ENCODE measurements at regions not wholly inside any gene's neighbourhood (a gene's known extent, or its start where the extent isn't known, plus 50 kb on each side); places are given as distances from the start of the nearest gene placed in this dataset.

DNA sequence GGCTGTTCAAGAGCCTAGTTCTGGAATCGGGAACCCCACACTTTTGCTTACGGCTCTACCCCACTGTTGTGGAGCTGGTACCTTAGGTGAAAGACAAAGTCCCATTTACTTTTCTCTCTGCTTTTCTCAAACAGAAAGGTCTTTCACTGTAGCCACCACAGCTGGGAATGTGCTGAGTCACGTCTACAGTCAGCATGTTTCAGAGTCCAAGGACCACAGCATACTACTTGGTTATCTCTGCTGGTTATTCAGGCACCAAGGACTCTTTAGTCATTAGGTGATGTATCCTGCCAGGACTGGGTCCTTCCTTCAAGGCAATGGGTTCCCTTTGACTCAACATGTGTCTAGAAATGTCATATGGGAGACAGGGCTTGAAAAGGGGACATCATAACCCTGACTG lies 266.8 kb upstream of the STEAP1 start:
- no peak for DNase-seq (ENCODE audit: extremely low spot score, unreplicated experiment)
- H3K27ac Mint-ChIP-seq (ENCODE audit: unreplicated experiment) = no peak overlapping the region
- no peak overlapping the region for H3K4me3 Mint-ChIP-seq (ENCODE audit: unreplicated experiment)
- H3K36me3 Mint-ChIP-seq (ENCODE audit: unreplicated experiment) = no peaks in the 10 kb centered on the region
- TF ChIP-seq, protein P1, sequence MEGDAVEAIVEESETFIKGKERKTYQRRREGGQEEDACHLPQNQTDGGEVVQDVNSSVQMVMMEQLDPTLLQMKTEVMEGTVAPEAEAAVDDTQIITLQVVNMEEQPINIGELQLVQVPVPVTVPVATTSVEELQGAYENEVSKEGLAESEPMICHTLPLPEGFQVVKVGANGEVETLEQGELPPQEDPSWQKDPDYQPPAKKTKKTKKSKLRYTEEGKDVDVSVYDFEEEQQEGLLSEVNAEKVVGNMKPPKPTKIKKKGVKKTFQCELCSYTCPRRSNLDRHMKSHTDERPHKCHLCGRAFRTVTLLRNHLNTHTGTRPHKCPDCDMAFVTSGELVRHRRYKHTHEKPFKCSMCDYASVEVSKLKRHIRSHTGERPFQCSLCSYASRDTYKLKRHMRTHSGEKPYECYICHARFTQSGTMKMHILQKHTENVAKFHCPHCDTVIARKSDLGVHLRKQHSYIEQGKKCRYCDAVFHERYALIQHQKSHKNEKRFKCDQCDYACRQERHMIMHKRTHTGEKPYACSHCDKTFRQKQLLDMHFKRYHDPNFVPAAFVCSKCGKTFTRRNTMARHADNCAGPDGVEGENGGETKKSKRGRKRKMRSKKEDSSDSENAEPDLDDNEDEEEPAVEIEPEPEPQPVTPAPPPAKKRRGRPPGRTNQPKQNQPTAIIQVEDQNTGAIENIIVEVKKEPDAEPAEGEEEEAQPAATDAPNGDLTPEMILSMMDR (IDR thresholded peaks at IDR 0.05) = no peak
- no peaks in the 10 kb centered on the region for H3K4me1 Mint-ChIP-seq (ENCODE audit: unreplicated experiment)
- H3K27me3 Mint-ChIP-seq (ENCODE audit: unreplicated experiment) = no peaks in the 10 kb centered on the region
- no peaks in the 10 kb centered on the region for H3K9me3 Mint-ChIP-seq (ENCODE audit: unreplicated experiment)

DNA sequence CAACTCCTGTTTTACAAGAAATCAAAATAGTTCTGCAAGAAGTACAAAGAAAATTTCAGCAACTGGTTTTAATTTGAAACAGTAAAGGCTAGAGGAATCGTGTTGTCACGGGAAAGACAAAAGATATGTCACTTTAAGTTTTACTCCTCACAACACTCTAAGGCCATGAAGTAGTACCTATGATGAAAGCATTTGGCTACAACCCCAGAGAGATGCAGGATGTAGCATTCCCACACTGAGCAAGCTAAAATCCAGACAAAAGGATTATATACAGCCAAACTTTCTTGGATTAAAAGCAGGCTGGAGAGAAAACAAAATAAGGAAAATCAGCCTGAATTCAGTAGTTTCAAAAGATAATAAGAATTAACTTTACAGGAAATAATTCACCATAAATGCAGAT lies 245.5 kb upstream of the STEAP1 start:
- no peaks in the 10 kb centered on the region for H3K4me1 Mint-ChIP-seq (ENCODE audit: unreplicated experiment)
- TF ChIP-seq, protein P1 (IDR thresholded peaks at IDR 0.05) = no peak

DNA sequence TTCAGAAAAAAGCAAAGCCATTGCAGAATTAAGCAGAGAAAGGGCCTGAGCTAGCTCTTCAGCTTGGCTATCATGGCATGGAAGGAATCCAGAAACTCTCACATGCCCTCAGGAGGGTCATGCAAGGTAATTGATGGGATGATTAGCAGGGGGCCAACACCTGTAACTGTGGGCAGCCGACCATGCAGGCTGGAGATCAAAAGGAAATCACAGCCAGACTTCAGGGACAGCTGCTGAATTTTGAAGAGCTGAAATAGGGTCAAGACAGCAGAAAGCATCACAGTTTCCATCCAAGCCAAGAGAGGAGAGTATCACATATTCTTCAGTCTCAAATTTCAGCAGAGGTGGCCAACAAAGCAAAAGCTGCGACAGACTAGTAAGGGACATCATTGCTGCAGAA lies 239.6 kb upstream of the STEAP1 start:
- H3K4me3 Mint-ChIP-seq (ENCODE audit: unreplicated experiment) = no peak overlapping the region
- H3K4me1 Mint-ChIP-seq (ENCODE audit: unreplicated experiment) = no peaks in the 10 kb centered on the region
- TF ChIP-seq, protein P1 (IDR thresholded peaks at IDR 0.05) = no peak
- no peak for DNase-seq (ENCODE audit: extremely low spot score, unreplicated experiment)
- no peaks in the 10 kb centered on the region for H3K27me3 Mint-ChIP-seq (ENCODE audit: unreplicated experiment)
- no peaks in the 10 kb centered on the region for H3K36me3 Mint-ChIP-seq (ENCODE audit: unreplicated experiment)
- no peaks in the 10 kb centered on the region for H3K9me3 Mint-ChIP-seq (ENCODE audit: unreplicated experiment)
- no peak overlapping the region for H3K27ac Mint-ChIP-seq (ENCODE audit: unreplicated experiment)

More for the DNA sequence above, 245.5 kb upstream of the STEAP1 start:
- no peak overlapping the region for H3K27ac Mint-ChIP-seq (ENCODE audit: unreplicated experiment)
- H3K4me3 Mint-ChIP-seq (ENCODE audit: unreplicated experiment) = no peak overlapping the region
- H3K27me3 Mint-ChIP-seq (ENCODE audit: unreplicated experiment) = no peaks in the 10 kb centered on the region
- H3K9me3 Mint-ChIP-seq (ENCODE audit: unreplicated experiment) = no peaks in the 10 kb centered on the region
- no peaks in the 10 kb centered on the region for H3K36me3 Mint-ChIP-seq (ENCODE audit: unreplicated experiment)
- no peak for DNase-seq (ENCODE audit: extremely low spot score, unreplicated experiment)

DNA sequence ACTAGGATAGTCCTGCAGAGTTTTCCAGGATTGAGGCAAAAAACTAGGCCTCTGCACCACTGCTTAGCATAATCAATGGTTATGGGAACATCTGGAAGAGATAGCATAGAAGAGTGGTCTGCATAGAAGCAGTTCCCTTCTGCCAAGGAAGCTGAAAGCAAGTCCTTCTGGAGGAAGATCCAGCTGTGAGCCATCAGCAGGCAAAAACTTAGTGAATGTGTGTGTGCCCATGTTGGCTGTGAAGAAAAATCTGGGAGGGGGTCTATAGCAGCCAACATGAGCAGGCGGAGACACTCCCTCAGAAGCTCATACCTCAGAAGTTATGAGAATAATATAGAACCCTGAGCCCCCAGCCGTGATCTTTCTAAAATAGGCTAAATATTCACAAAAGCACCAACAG lies 228.1 kb upstream of the STEAP1 start:
- Mint-ChIP-seq H3K9me3 (ENCODE audit: unreplicated experiment) (no peaks in the 10 kb centered on the region), H3K27me3 (ENCODE audit: unreplicated experiment) (no peaks in the 10 kb centered on the region), H3K4me3 (ENCODE audit: unreplicated experiment) (no peak overlapping the region), H3K27ac (ENCODE audit: unreplicated experiment) (no peak overlapping the region), H3K4me1 (ENCODE audit: unreplicated experiment) (no peaks in the 10 kb centered on the region), H3K36me3 (ENCODE audit: unreplicated experiment) (no peaks in the 10 kb centered on the region)
- TF ChIP-seq, protein P1 (IDR thresholded peaks at IDR 0.05) = no peak
- no peak for DNase-seq (ENCODE audit: extremely low spot score, unreplicated experiment)

DNA sequence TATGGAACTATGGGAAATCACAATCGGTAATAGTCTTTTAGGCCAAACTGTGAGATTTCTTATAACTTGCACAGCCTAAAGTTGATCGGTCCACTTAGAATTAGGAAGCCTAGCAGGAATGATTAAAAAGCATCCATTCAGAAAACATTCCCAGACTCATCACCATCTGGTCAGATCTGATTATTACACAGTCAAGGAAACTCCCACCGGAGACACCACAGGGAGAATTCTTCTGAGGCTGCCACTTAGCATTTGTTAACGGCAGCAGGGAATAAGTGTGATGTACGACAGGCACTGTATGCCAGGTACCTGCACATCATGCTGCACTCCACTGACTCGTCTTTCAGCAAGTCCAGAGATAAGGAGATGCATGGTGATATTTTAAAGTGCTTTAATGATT lies 227.6 kb upstream of the STEAP1 start:
- TF ChIP-seq, protein P1 (IDR thresholded peaks at IDR 0.05) = no peak
- H3K27me3 Mint-ChIP-seq (ENCODE audit: unreplicated experiment) = no peaks in the 10 kb centered on the region
- no peaks in the 10 kb centered on the region for H3K36me3 Mint-ChIP-seq (ENCODE audit: unreplicated experiment)

More for the DNA sequence above, 227.6 kb upstream of the STEAP1 start:
- no peak overlapping the region for H3K27ac Mint-ChIP-seq (ENCODE audit: unreplicated experiment)
- no peak for DNase-seq (ENCODE audit: extremely low spot score, unreplicated experiment)
- no peak overlapping the region for H3K4me3 Mint-ChIP-seq (ENCODE audit: unreplicated experiment)
- no peaks in the 10 kb centered on the region for H3K9me3 Mint-ChIP-seq (ENCODE audit: unreplicated experiment)
- no peaks in the 10 kb centered on the region for H3K4me1 Mint-ChIP-seq (ENCODE audit: unreplicated experiment)

Data from osteocyte (in vitro differentiated cells).